Bronchial epithelial cell (primary cell): ENCODE measurements at regions not wholly inside any gene's neighbourhood (a gene's known extent, or its start where the extent isn't known, plus 50 kb on each side); places are given as distances from the start of the nearest gene placed in this dataset.

Experiments
- DNase-seq: peaks from one replicate; pipeline ENCODE4 v3.0.0-alpha.2; 2010; ENCODE audit warnings: low read depth
- FAIRE-seq: peaks from 2 replicates; lab custom pipeline; 2011; peaks lifted over from hg19 to GRCh38; lab: Jason Lieb, UNC
- H3K27me3 ChIP-seq: 2 replicates; pipeline ENCODE4 v1.5.1; 2011; ENCODE audit warnings: low read length; ENCODE audit not compliant: control insufficient read depth, insufficient read depth
- H3K36me3 ChIP-seq: 2 replicates; pipeline ENCODE4 v1.5.1; 2011; ENCODE audit warnings: low read length; ENCODE audit not compliant: control insufficient read depth, insufficient read depth
- H3K4me3 ChIP-seq: 2 replicates; pipeline ENCODE4 v1.5.1; 2011; ENCODE audit warnings: mild to moderate bottlenecking, low read depth, low read length, control low read depth
- TF ChIP-seq, protein P1 (sequence below): IDR thresholded peaks from 2 replicates; pipeline ENCODE4 v1.5.1; 2011; ENCODE audit warnings: mild to moderate bottlenecking, moderate library complexity, low read length, control low read depth, inconsistent platforms; ENCODE audit not compliant: insufficient read depth, severe bottlenecking

DNA sequence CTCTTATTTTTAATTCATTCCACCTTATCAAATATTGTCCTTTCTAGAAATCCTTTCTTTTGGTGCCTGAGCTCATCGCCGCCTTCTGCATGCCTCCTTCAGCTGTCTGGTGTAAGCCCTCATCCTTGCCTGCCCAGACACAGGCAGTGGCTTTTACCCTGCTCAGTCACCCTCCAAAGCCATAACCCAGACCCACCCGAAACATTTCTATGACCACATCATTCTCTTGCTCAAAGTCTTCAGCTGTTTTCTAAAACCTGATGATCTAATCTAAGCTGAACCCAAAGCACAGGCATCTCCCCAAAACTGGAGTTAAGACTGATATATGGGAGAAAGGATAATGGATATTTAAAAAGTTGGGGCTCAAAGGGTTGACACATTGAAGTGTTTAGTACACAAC lies 753.7 kb upstream of the SGCG start:
- H3K27me3 ChIP-seq: no peaks in the 10 kb centered on the region

DNA sequence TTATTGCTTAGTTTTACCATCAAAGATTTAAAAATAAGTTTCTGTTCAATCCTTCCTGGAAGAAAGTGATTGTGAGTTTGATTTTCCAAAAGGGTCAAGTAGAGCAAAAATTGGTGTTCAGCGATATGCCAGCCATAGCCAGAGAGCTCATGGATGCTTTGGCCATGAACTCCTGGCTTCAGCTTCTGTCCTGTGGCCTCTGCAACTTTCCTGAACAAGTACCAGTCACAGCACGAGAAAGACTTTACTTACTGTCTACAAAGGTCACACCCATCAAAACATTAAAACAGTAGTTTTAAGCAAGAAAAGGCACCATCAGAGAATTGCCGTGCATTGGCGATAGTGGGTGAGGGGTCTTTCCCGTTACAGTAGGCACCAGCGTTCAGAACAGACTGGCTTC lies 753.0 kb upstream of the SGCG start:
- Histone ChIP-seq H3K36me3 (no peaks in the 10 kb centered on the region), H3K4me3 (no peak overlapping the region), H3K27me3 (no peaks in the 10 kb centered on the region)
- DNase-seq: no peak
- TF ChIP-seq, protein P1, sequence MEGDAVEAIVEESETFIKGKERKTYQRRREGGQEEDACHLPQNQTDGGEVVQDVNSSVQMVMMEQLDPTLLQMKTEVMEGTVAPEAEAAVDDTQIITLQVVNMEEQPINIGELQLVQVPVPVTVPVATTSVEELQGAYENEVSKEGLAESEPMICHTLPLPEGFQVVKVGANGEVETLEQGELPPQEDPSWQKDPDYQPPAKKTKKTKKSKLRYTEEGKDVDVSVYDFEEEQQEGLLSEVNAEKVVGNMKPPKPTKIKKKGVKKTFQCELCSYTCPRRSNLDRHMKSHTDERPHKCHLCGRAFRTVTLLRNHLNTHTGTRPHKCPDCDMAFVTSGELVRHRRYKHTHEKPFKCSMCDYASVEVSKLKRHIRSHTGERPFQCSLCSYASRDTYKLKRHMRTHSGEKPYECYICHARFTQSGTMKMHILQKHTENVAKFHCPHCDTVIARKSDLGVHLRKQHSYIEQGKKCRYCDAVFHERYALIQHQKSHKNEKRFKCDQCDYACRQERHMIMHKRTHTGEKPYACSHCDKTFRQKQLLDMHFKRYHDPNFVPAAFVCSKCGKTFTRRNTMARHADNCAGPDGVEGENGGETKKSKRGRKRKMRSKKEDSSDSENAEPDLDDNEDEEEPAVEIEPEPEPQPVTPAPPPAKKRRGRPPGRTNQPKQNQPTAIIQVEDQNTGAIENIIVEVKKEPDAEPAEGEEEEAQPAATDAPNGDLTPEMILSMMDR: no peak
- no peak for FAIRE-seq

More for the DNA sequence above, 753.7 kb upstream of the SGCG start:
- Histone ChIP-seq H3K4me3 (no peak overlapping the region), H3K36me3 (no peaks in the 10 kb centered on the region)
- TF ChIP-seq, protein P1: no peak
- DNase-seq (no peak), FAIRE-seq (no peak)

DNA sequence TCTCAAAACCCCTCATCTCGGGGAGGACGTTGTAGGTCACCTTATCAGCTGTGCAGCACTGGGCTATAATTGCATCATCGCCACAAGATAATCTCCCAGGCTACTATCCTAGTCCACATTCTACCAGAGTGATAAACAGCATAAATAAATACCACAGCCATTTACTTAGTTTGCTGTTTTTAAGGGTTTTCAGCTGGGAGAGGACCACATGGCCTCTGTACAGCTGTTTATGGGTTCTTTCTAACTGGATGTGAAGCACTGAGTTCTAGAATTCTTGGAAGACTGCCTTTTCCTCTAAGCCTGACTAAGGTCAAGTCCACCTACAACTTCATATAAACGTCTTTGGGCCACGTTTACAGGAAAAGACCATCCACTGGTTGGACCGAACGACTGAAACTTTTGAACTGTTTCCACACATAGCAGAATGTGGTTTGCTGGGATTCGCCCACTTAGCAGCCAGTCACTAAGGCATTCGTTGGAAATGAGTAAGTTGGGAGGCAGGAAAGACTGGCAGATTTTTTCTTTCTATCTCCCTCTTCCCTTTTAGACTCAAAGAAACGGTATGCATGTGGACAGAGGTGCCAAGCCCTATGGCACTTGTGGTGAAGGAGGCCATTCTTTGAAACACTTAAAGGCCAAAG lies 752.5 kb upstream of the SGCG start:
- TF ChIP-seq, protein P1: no peak
- no peaks in the 10 kb centered on the region for H3K36me3 ChIP-seq

DNA sequence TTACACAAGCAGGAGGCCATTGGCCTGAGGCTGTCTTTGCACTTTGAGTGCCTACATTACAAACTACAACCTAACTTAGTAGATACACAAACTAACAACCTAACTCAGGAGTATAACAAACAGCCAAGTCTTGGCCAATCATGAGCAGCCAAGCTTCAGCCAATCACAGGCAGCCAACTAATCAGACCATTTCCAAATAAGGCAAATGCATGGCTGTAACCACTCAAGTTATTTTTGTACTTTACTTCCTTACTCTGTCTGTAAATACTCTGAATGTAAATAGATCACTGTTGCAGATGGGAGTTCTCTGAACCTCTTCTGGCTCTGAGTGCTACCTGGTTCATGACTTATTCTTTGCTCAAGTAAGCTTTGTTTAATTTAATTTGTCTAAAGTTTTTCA lies 748.1 kb upstream of the SGCG start:
- H3K27me3 ChIP-seq: no peaks in the 10 kb centered on the region
- TF ChIP-seq, protein P1: no peak
- FAIRE-seq: no peak
- no peak overlapping the region for H3K4me3 ChIP-seq
- no peaks in the 10 kb centered on the region for H3K36me3 ChIP-seq
- no peak for DNase-seq

More for the DNA sequence above, 752.5 kb upstream of the SGCG start:
- DNase-seq (no peak), FAIRE-seq (no peak)
- Histone ChIP-seq H3K4me3 (no peak overlapping the region), H3K27me3 (no peaks in the 10 kb centered on the region)

DNA sequence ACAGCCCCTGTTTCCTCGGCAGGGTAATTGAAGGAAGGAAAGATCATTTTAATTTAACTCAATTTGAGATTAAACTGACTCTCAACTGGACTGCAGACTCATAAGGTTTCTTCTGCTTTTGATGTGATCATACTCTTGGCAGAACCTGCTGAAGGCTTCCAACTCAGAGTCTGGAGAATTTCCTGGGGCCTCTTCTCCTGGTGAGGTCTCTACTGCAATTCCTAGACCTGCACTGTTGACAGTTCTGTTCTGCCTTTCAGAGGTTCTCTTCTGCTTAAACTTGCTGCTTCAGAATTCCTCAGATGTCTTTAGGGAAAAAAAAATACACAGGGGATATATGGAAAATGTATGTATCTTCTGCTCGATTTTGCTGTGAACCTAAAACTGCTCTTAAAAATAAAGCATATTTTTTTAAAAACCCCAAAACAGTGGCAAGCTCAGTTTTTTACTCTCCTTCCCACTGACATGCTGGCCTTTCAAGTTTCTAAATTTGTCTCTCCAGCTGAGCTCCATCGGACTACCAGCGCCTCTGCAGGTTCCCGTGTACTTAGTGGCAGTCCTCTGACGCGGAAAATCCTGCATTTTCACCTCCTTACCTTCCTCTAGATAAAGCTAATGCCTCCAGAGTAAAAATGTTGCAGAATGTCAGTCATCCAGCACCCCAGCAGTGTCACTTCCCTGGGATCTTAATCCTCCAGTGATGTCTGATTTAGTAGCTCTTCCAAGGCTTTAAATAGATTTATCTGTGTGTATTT lies 733.5 kb upstream of the SGCG start:
- Histone ChIP-seq H3K27me3 (no peaks in the 10 kb centered on the region), H3K36me3 (no peaks in the 10 kb centered on the region), H3K4me3 (no peak overlapping the region)
- TF ChIP-seq, protein P1: no peak
- DNase-seq (no peak), FAIRE-seq (no peak)
